Spleen (tissue), 11 donors: ENCODE measurements at regions not wholly inside any gene's neighbourhood (a gene's known extent, or its start where the extent isn't known, plus 50 kb on each side); places are given as distances from the start of the nearest gene placed in this dataset.
A peak's percentile ranks its signal among the peaks of the same experiment; 100 is the strongest.

Experiments
- DNase-seq: peaks from one replicate; pipeline ENCODE4 v3.0.0-alpha.2; 2020
- H3K27ac ChIP-seq, 8 donors: fragments of 200-600 bp; sonication (generic) in 7 of 8; 1 replicate in 4 of 8; 2 replicates in 4 of 8; pipeline versions ENCODE4 v1.5.0 to v1.8.0; 2016 to 2021; ENCODE audit warnings: inconsistent platforms in 4 of 8, mild to moderate bottlenecking in 4 of 8, moderate library complexity in 1 of 8
- H3K27me3 ChIP-seq, 7 donors: fragments of 200-600 bp; sonication (generic) in 6 of 7; replicated peaks in 1 of 7; 1 replicate in 4 of 7; 2 replicates in 3 of 7; pipeline versions ENCODE4 v1.5.0 to v1.8.0; 2016 to 2021; ENCODE audit warnings: inconsistent platforms in 3 of 7, mild to moderate bottlenecking in 1 of 7
- H3K36me3 ChIP-seq, 6 donors: fragments of 200-600 bp; sonication (generic) in 5 of 6; 1 replicate in 4 of 6; 2 replicates in 2 of 6; pipeline versions ENCODE4 v1.5.0 to v1.8.0; 2016 to 2021; ENCODE audit warnings: inconsistent platforms in 2 of 6
- H3K4me1 ChIP-seq, 6 donors: fragments of 200-600 bp; sonication (generic) in 5 of 6; 1 replicate in 3 of 6; 2 replicates in 3 of 6; pipeline versions ENCODE4 v1.5.0 to v1.8.0; 2016 to 2021; ENCODE audit warnings: inconsistent platforms in 3 of 6
- H3K4me3 ChIP-seq, 8 donors: fragments of 200-600 bp; sonication (generic) in 7 of 8; 1 replicate in 4 of 8; 2 replicates in 4 of 8; pipeline versions ENCODE4 v1.5.0 to v1.8.0; 2016 to 2021; ENCODE audit warnings: inconsistent platforms in 4 of 8, mild to moderate bottlenecking in 4 of 8, moderate library complexity in 2 of 8
- H3K9me3 ChIP-seq, 8 donors: fragments of 200-600 bp; sonication (generic) in 7 of 8; 1 replicate in 4 of 8; 2 replicates in 4 of 8; pipeline versions ENCODE4 v1.5.0 to v1.8.0; 2016 to 2021; ENCODE audit warnings: inconsistent platforms in 4 of 8
- CTCF ChIP-seq, 11 experiments: fragments of 200-600 bp in 7 of 11; fragments of 450-650 bp in 4 of 11; sonication (generic) in 4 of 11; IDR thresholded peaks in 8 of 11; conservative IDR thresholded peaks in 3 of 11; 1 replicate in 7 of 11; 2 replicates in 4 of 11; pipeline versions ENCODE4 v1.4.0 to v1.8.0; 2016 to 2021; ENCODE audit warnings: antibody characterized with exemption in 11 of 11, inconsistent platforms in 4 of 11, mild to moderate bottlenecking in 1 of 11
- POLR2A ChIP-seq, 3 donors: fragments of 450-650 bp; IDR thresholded peaks; one replicate each; pipeline ENCODE4 v1.5.1; 2017; ENCODE audit warnings: antibody characterized with exemption in 3 of 3, mild to moderate bottlenecking in 1 of 3
- POLR2AphosphoS5 ChIP-seq, 3 donors: sonication (generic); formaldehyde crosslinking; IDR thresholded peaks; one replicate each; pipeline ENCODE4 v1.5.1; 2017; ENCODE audit warnings: antibody characterized with exemption in 3 of 3
- WGBS, 5 donors: extraction: QIAGEN DNeasy Blood & Tissue Kit in 3 of 5; methylation state at CpG; one replicate each; pipeline versions ENCODE4 v1.1.5 to v1.1.7; 2013 to 2018; 5-methylcytosine and 5-hydroxymethylcytosine counted together
- intact Hi-C: fragments of 100-400 bp; cut with DNase I; formaldehyde crosslinking; loops from one replicate; pipeline ENCODE4 v1.15.0; 2023; ENCODE audit warnings: low total_unique reads
- donor health status: healthy with polysubstance abuse.
- donor health status: DM: no; HTN: no; CAD: no; lungs with moderate emphysema.
- donor health status: DM: no; HTN: no; CAD: no.
- donor health status: Bipolar disorder and iron deficiency.
- donor health status: healthy.
- donor health status: DM: no; HTN: no; CAD: no.
- donor health status: DM: yes; HTN: yes; CAD: no.

GRCh38 chr13:60332682-60333081, 64.3 kb upstream of the TDRD3 start:
- H3K27me3 ChIP-seq, result no peaks in the 10 kb centered on the region
- H3K4me1 ChIP-seq, result peaks cover 0 to 5% (median 0%) of the 10 kb centered on the region in 6 donors
- TF ChIP-seq CTCF (IDR thresholded peaks at IDR 0.05 in 8 of 11, conservative IDR thresholded peaks at IDR 0.05 in 3 of 11) (no peak), POLR2A (IDR thresholded peaks at IDR 0.05) (no peak), POLR2AphosphoS5 (IDR thresholded peaks at IDR 0.05) (no peak)
- no peaks in the 10 kb centered on the region for H3K9me3 ChIP-seq
- no peak overlapping the region for H3K4me3 ChIP-seq
- 56 to 73% (median 65%) methylated on average over 1 of the region's 1 CpG for WGBS, 5 donors
- no peak overlapping the region for H3K27ac ChIP-seq
- no peaks in the 10 kb centered on the region for H3K36me3 ChIP-seq
- no peak for DNase-seq
- intact Hi-C loops, result no loop called here

- WGBS, 5 donors, result 30 to 51% (median 38%) methylated on average over 1 of the region's 1 CpG
- DNase-seq, result no peak
- TF ChIP-seq POLR2A (IDR thresholded peaks at IDR 0.05) (no peak), POLR2AphosphoS5 (IDR thresholded peaks at IDR 0.05) (no peak), CTCF (IDR thresholded peaks at IDR 0.05 in 8 of 11, conservative IDR thresholded peaks at IDR 0.05 in 3 of 11) (no peak)
- no peaks in the 10 kb centered on the region for H3K36me3 ChIP-seq
- H3K4me1 ChIP-seq, result no peaks in the 10 kb centered on the region
- H3K27ac ChIP-seq, result no peak overlapping the region
- no peak overlapping the region for H3K4me3 ChIP-seq
- no peaks in the 10 kb centered on the region for H3K27me3 ChIP-seq
- H3K9me3 ChIP-seq, result no peaks in the 10 kb centered on the region
- intact Hi-C loops, result no loop called here
Observed at GRCh38 chr13:60334310-60334709, 62.7 kb upstream of the TDRD3 start.

- Histone ChIP-seq H3K9me3 (no peaks in the 10 kb centered on the region), H3K4me3 (no peak overlapping the region), H3K36me3 (no peaks in the 10 kb centered on the region), H3K27me3 (no peaks in the 10 kb centered on the region), H3K27ac (no peak overlapping the region), H3K4me1 (no peaks in the 10 kb centered on the region)
- DNase-seq, result no peak
- 0 to 1% (median 0%) methylated on average over 1 of the region's 1 CpG for WGBS, 5 donors
- intact Hi-C loops, result no loop called here
- TF ChIP-seq CTCF (IDR thresholded peaks at IDR 0.05 in 8 of 11, conservative IDR thresholded peaks at IDR 0.05 in 3 of 11), result peak; percentile 19 to 62 (median 50)
- TF ChIP-seq POLR2A (IDR thresholded peaks at IDR 0.05), result no peak
- TF ChIP-seq POLR2AphosphoS5 (IDR thresholded peaks at IDR 0.05), result no peak
Observed at GRCh38 chr13:60335531-60335930, 61.5 kb upstream of the TDRD3 start.

GRCh38 chr13:60338754-60339153, 58.3 kb upstream of the TDRD3 start:
- Histone ChIP-seq H3K4me1 (no peaks in the 10 kb centered on the region), H3K27ac (no peak overlapping the region), H3K36me3 (no peaks in the 10 kb centered on the region), H3K4me3 (no peak overlapping the region), H3K9me3 (peaks cover 0 to 4% (median 0%) of the 10 kb centered on the region in 8 donors), H3K27me3 (peaks cover 0 to 5% (median 0%) of the 10 kb centered on the region in 7 donors)
- intact Hi-C loops, result no loop called here
- no peak for DNase-seq
- WGBS, 5 donors, result 87 to 98% (median 94%) methylated on average over 2 of the region's 2 CpGs
- no peak for TF ChIP-seq POLR2AphosphoS5 (IDR thresholded peaks at IDR 0.05)
- TF ChIP-seq CTCF (IDR thresholded peaks at IDR 0.05 in 8 of 11, conservative IDR thresholded peaks at IDR 0.05 in 3 of 11), result no peak
- TF ChIP-seq POLR2A (IDR thresholded peaks at IDR 0.05), result no peak
